Testis (tissue), 2 donors: ENCODE measurements at regions not wholly inside any gene's neighbourhood (a gene's known extent, or its start where the extent isn't known, plus 50 kb on each side); places are given as distances from the start of the nearest gene placed in this dataset.

Experiments
- DNase-seq: peaks from one replicate; pipeline ENCODE4 v3.0.0-alpha.2; 2019
- H3K27ac ChIP-seq, 2 donors: fragments of 200-600 bp; sonication (generic); one replicate each; pipeline ENCODE4 v1.5.1; 2019
- H3K27me3 ChIP-seq: fragments of 200-600 bp; sonication (generic); one replicate; pipeline ENCODE4 v1.5.1; 2019
- H3K36me3 ChIP-seq: fragments of 200-600 bp; sonication (generic); one replicate; pipeline ENCODE4 v1.5.1; 2017; ENCODE audit warnings: low read depth; ENCODE audit errors: missing control alignments
- H3K4me1 ChIP-seq: fragments of 200-600 bp; sonication (generic); one replicate; pipeline ENCODE4 v1.5.1; 2019
- H3K4me3 ChIP-seq, 2 donors: fragments of 200-600 bp; sonication (generic); one replicate each; pipeline ENCODE4 v1.5.1; 2017 to 2019
- H3K9me3 ChIP-seq: fragments of 200-600 bp; sonication (generic); one replicate; pipeline ENCODE4 v1.5.1; 2017
- POLR2A ChIP-seq: fragments of 450-650 bp; IDR thresholded peaks from one replicate; pipeline ENCODE4 v1.6.1; 2017; ENCODE audit warnings: antibody characterized with exemption, mild to moderate bottlenecking, moderate library complexity
- WGBS, 2 donors: methylation state at CpG; one replicate each; pipeline ENCODE4 v1.1.5; 2018; 5-methylcytosine and 5-hydroxymethylcytosine counted together
- intact Hi-C: fragments of 100-400 bp; cut with DNase I; formaldehyde crosslinking; loops from one replicate; pipeline ENCODE4 v1.15.1; 2023; ENCODE audit warnings: low total_unique reads
- TF ChIP-seq, protein P1 (sequence below), 3 experiments: fragments of 450-650 bp in 2 of 3; fragments of 200-600 bp in 1 of 3; sonication (generic) in 1 of 3; IDR thresholded peaks; one replicate each; pipeline ENCODE4 v1.5.1; 2016 to 2019; ENCODE audit warnings: antibody characterized with exemption in 3 of 3, mild to moderate bottlenecking in 2 of 3, moderate library complexity in 1 of 3

DNA sequence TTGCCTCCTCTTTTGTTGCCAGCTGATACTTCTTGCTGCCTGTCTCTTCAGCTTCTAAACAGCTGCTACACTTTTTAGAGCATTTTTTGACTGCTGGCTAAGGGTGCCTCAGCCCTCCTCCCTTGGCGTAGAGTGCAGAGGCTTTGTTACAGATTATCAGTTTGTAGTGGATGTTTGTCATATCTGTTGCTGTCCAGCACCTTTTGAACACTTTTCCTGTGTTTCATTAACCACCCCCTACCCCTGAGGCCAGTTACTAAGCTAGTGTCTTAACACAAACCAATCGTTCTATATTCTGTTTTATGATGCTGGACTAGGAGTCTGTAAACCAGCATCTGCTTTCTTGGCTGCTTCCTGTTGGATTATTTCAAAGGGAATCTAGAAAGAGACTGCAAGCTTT, 441.5 kb downstream of the DNAH5 start:
- 49 to 60% methylated on average over 2 of the region's 2 CpGs for WGBS, 2 donors
- DNase-seq = no peak
- no peak for TF ChIP-seq POLR2A
- TF ChIP-seq, protein P1, sequence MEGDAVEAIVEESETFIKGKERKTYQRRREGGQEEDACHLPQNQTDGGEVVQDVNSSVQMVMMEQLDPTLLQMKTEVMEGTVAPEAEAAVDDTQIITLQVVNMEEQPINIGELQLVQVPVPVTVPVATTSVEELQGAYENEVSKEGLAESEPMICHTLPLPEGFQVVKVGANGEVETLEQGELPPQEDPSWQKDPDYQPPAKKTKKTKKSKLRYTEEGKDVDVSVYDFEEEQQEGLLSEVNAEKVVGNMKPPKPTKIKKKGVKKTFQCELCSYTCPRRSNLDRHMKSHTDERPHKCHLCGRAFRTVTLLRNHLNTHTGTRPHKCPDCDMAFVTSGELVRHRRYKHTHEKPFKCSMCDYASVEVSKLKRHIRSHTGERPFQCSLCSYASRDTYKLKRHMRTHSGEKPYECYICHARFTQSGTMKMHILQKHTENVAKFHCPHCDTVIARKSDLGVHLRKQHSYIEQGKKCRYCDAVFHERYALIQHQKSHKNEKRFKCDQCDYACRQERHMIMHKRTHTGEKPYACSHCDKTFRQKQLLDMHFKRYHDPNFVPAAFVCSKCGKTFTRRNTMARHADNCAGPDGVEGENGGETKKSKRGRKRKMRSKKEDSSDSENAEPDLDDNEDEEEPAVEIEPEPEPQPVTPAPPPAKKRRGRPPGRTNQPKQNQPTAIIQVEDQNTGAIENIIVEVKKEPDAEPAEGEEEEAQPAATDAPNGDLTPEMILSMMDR (IDR thresholded peaks at IDR 0.05) = no peak
- H3K4me1 ChIP-seq = no peaks in the 10 kb centered on the region
- no peak overlapping the region for H3K4me3 ChIP-seq
- H3K36me3 ChIP-seq = no peaks in the 10 kb centered on the region
- H3K27ac ChIP-seq = no peak overlapping the region
- H3K27me3 ChIP-seq = no peaks in the 10 kb centered on the region
- intact Hi-C loops = no loop called here
- no peaks in the 10 kb centered on the region for H3K9me3 ChIP-seq

DNA sequence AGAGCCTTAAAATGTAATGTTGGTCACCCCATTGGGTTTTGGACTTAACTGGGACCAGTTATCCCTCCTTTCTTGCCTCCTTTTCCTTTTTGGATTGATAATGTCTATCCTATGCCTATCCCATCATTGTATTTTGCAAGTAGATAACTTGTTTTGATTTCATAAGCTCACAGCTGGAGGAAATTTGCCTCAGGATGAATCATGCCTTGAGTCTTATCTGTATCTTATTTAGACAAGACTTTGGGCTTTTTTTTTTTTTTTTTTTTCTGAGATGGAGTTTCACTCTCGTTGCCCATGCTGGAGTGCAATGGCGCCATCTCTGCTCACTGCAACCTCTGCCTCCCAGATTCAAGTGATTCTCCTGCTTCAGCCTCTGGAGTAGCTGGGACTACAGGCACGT, 443.3 kb downstream of the DNAH5 start:
- no peak for DNase-seq
- intact Hi-C loops = no loop called here
- Histone ChIP-seq H3K27ac (no peak overlapping the region), H3K36me3 (no peaks in the 10 kb centered on the region), H3K9me3 (no peaks in the 10 kb centered on the region), H3K4me3 (no peak overlapping the region), H3K4me1 (no peaks in the 10 kb centered on the region), H3K27me3 (no peaks in the 10 kb centered on the region)
- WGBS, 2 donors = 74 to 90% methylated on average over 3 of the region's 3 CpGs
- TF ChIP-seq, protein P1 (IDR thresholded peaks at IDR 0.05) = no peak
- no peak for TF ChIP-seq POLR2A

DNA sequence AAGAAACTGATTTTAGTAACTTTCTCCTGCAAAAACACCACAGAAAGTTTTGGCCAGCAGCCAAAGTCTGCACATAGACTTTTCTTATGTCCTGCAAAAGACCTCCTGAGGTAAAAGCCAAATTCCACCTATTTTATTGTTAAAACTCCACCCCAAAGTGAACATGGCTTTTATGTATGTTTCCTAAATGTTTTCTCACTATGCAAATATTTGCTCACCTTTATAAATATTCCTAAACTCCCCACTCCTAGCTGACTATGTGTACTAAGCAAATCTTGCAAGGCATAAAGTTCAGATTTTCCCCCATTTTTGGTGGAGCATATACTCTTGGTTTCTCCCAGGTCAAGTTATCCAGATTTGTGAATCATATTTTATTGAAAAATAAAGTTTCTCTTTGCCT, 446.2 kb downstream of the DNAH5 start:
- no peak for TF ChIP-seq POLR2A
- TF ChIP-seq, protein P1 (IDR thresholded peaks at IDR 0.05) = no peak
- intact Hi-C loops = no loop called here
- no peak overlapping the region for H3K27ac ChIP-seq
- no peaks in the 10 kb centered on the region for H3K27me3 ChIP-seq
- no peak overlapping the region for H3K4me3 ChIP-seq
- no peaks in the 10 kb centered on the region for H3K9me3 ChIP-seq
- DNase-seq = no peak
- H3K36me3 ChIP-seq = no peaks in the 10 kb centered on the region
- H3K4me1 ChIP-seq = no peaks in the 10 kb centered on the region

DNA sequence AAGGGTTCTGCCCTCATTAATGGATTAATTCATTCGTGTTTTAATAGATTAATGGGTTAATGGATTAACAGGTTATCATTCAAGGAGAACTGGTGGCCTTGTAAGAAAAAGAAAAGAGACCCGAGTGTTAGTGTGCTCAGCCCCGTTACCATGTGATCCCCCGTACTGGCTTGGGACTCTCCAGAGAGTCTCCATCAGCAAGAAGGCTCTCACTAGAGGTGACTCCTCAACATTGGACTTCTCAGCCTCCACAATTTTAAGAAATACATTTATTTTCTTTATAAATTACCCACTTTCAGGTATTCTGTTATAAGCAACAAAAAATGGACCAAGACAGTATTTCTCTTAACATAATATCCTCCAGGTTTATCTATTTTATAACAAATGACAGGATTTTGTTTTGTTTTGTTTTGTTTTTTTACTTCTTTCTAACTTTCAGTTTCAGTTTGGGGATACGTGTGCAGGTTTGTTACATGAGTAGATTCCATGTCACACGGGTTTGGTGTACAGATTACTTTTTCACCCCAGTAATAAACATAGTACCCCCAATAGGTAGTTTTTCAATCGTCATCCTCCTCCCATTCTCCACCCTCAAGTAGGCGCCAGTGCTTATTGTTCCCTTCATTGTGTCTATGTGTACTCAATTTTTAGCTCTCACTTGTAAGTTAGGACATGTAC, 456.1 kb downstream of the DNAH5 start:
- H3K4me3 ChIP-seq = no peak overlapping the region
- WGBS, 2 donors = 76% methylated on average over 8 of the region's 8 CpGs

More for the DNA sequence above, 456.1 kb downstream of the DNAH5 start:
- no peaks in the 10 kb centered on the region for H3K9me3 ChIP-seq
- H3K36me3 ChIP-seq = no peaks in the 10 kb centered on the region
- H3K27me3 ChIP-seq = no peaks in the 10 kb centered on the region
- no peak overlapping the region for H3K27ac ChIP-seq
- H3K4me1 ChIP-seq = no peaks in the 10 kb centered on the region
- no peak for DNase-seq
- intact Hi-C loops = no loop called here
- TF ChIP-seq POLR2A = no peak
- TF ChIP-seq, protein P1 (IDR thresholded peaks at IDR 0.05) = no peak
